Epithelial cell of proximal tubule (primary cell): ENCODE measurements at regions not wholly inside any gene's neighbourhood (a gene's known extent, or its start where the extent isn't known, plus 50 kb on each side); places are given as distances from the start of the nearest gene placed in this dataset.
A peak's percentile ranks its signal among the peaks of the same experiment; 100 is the strongest.

ENCODE experiments used
- DNase-seq: peaks from one replicate; pipeline ENCODE4 v3.0.0-alpha.2; 2011; ENCODE audit warnings: low read depth
- H3K4me3 ChIP-seq: 2 replicates; pipeline ENCODE4 v1.5.1; 2011; ENCODE audit warnings: low read depth, mild to moderate bottlenecking, low read length
- CTCF ChIP-seq: conservative IDR thresholded peaks from 2 replicates; pipeline ENCODE4 v1.5.1; 2012; ENCODE audit warnings: low read depth, mild to moderate bottlenecking, low read length

GRCh38 chr4:144318797-144319196 lies 178.3 kb upstream of the GYPA start:
- H3K4me3 ChIP-seq: no peak overlapping the region
- peak; percentile 21 for TF ChIP-seq CTCF
- DNase-seq: no peak

GRCh38 chr4:144336633-144337032 lies 196.1 kb upstream of the GYPA start:
- DNase-seq: no peak
- TF ChIP-seq CTCF: no peak
- no peak overlapping the region for H3K4me3 ChIP-seq

- DNase-seq: no peak
- no peak for TF ChIP-seq CTCF
Measured at GRCh38 chr4:144338148-144338547, 197.6 kb upstream of the GYPA start.

GRCh38 chr4:144338834-144339233 lies 198.3 kb upstream of the GYPA start:
- DNase-seq: no peak
- TF ChIP-seq CTCF: no peak
- H3K4me3 ChIP-seq: no peak overlapping the region

More at GRCh38 chr4:144338148-144338547, 197.6 kb upstream of the GYPA start:
- no peak overlapping the region for H3K4me3 ChIP-seq

- DNase-seq: no peak
- no peak overlapping the region for H3K4me3 ChIP-seq
- TF ChIP-seq CTCF: no peak
Measured at GRCh38 chr4:144340931-144341330, 200.4 kb upstream of the GYPA start.

- no peak for DNase-seq
- no peak for TF ChIP-seq CTCF
- H3K4me3 ChIP-seq: no peak overlapping the region
Measured at GRCh38 chr4:144342949-144343760, 202.6 kb upstream of the GYPA start.

GRCh38 chr4:144347121-144347520 lies 206.6 kb upstream of the GYPA start:
- DNase-seq: no peak
- no peak overlapping the region for H3K4me3 ChIP-seq
- no peak for TF ChIP-seq CTCF
